H1 (cell line): ENCODE measurements at regions not wholly inside any gene's neighbourhood (a gene's known extent, or its start where the extent isn't known, plus 50 kb on each side); places are given as distances from the start of the nearest gene placed in this dataset.
A peak's percentile ranks its signal among the peaks of the same experiment; 100 is the strongest.

Experiments used
- CTCF ChIA-PET: fragments of 300-600 bp; sonication (Branson Sonifier 250); formaldehyde crosslinking; loops from one replicate; lab custom pipeline; 2021; ENCODE audit not compliant: partially characterized antibody; lab: Charles Lee
- POLR2A ChIA-PET: fragments of 300-600 bp; sonication (Branson Sonifier 250); formaldehyde crosslinking; loops from one replicate; lab custom pipeline; 2021; ENCODE audit warnings: inconsistent platforms; ENCODE audit not compliant: partially characterized antibody; lab: Charles Lee
- DNase-seq, 2 experiments: peaks; one replicate each; pipeline versions ENCODE4 v3.0.0 to v3.0.0-alpha.2; 2010 to 2022; ENCODE audit warnings: low spot score in 2 of 2, low read depth in 1 of 2, mixed read lengths in 1 of 2
- FAIRE-seq: peaks from 2 replicates; lab custom pipeline; 2011; peaks lifted over from hg19 to GRCh38; lab: Jason Lieb, UNC
- H2AFZ ChIP-seq: 2 replicates; pipeline ENCODE4 v1.8.1; 2012; ENCODE audit warnings: low read length, inconsistent platforms
- H2AK5ac ChIP-seq: 2 replicates; pipeline ENCODE4 v1.6.1; 2013; ENCODE audit warnings: low read depth, low read length
- H2BK120ac ChIP-seq: replicated peaks from 2 replicates; pipeline ENCODE3; 2013; ENCODE audit warnings: low read depth, low read length, inconsistent platforms
- H2BK12ac ChIP-seq: 2 replicates; pipeline ENCODE4 v1.6.1; 2013; ENCODE audit warnings: low read depth, low read length
- H2BK15ac ChIP-seq: 2 replicates; pipeline ENCODE4 v1.6.1; 2013; ENCODE audit warnings: low read length
- H2BK20ac ChIP-seq: 2 replicates; pipeline ENCODE4 v1.6.1; 2013; ENCODE audit warnings: low read length
- H2BK5ac ChIP-seq: 2 replicates; pipeline ENCODE4 v1.6.1; 2013; ENCODE audit warnings: low read depth, low read length
- H3K14ac ChIP-seq: 2 replicates; pipeline ENCODE4 v1.6.1; 2013; ENCODE audit warnings: inconsistent platforms; ENCODE audit not compliant: insufficient read length
- H3K18ac ChIP-seq: 2 replicates; pipeline ENCODE4 v1.6.1; 2013; ENCODE audit warnings: low read length; ENCODE audit errors: extremely low read depth
- H3K23ac ChIP-seq: 2 replicates; pipeline ENCODE4 v1.6.1; 2013; ENCODE audit warnings: inconsistent platforms; ENCODE audit not compliant: insufficient read length
- H3K23me2 ChIP-seq: 2 replicates; pipeline ENCODE4 v1.6.1; 2013; ENCODE audit warnings: low read depth, low read length
- H3K27ac ChIP-seq: 2 replicates; pipeline ENCODE4 v1.6.1; 2011; ENCODE audit warnings: low read depth, low read length, inconsistent platforms
- H3K27me3 ChIP-seq, 4 experiments: replicated peaks in 1 of 4; 1 replicate in 1 of 4; 2 replicates in 3 of 4; pipeline versions ENCODE4 v1.6.1 to v1.8.1; 2011 to 2013; ENCODE audit warnings: low read length in 3 of 4, mild to moderate bottlenecking in 3 of 4, inconsistent platforms in 2 of 4, mixed read lengths in 2 of 4, moderate library complexity in 1 of 4; ENCODE audit not compliant: control insufficient read depth in 3 of 4, insufficient read depth in 3 of 4; ENCODE audit errors: extremely low read depth in 1 of 4
- H3K36me3 ChIP-seq, 4 experiments: 2 replicates each; pipeline versions ENCODE4 v1.6.1 to v1.8.1; 2011 to 2013; ENCODE audit warnings: mild to moderate bottlenecking in 4 of 4, low read length in 3 of 4, moderate library complexity in 2 of 4, control low read depth in 1 of 4, inconsistent platforms in 1 of 4; ENCODE audit not compliant: insufficient read depth in 4 of 4, control insufficient read depth in 2 of 4
- H3K4ac ChIP-seq: replicated peaks from 2 replicates; pipeline ENCODE3; 2013; ENCODE audit warnings: low read length, low read depth, mixed read lengths, inconsistent platforms; ENCODE audit not compliant: insufficient read length
- H3K4me1 ChIP-seq, 4 experiments: replicated peaks in 1 of 4; 1 replicate in 1 of 4; 2 replicates in 3 of 4; pipeline versions ENCODE4 v1.6.1 to v1.8.1; 2011 to 2013; ENCODE audit warnings: low read length in 3 of 4, inconsistent platforms in 2 of 4, mixed read lengths in 1 of 4; ENCODE audit not compliant: insufficient read depth in 4 of 4, control insufficient read depth in 3 of 4
- H3K4me2 ChIP-seq, 2 experiments: 2 replicates each; pipeline versions ENCODE4 v1.6.1 to v1.8.1; 2011 to 2013; ENCODE audit warnings: low read depth in 2 of 2, low read length in 2 of 2, control low read depth in 1 of 2, inconsistent platforms in 1 of 2, mild to moderate bottlenecking in 1 of 2; ENCODE audit not compliant: insufficient read depth in 1 of 2
- H3K4me3 ChIP-seq, 4 experiments: fragments of 200-600, 300-600 bp in 1 of 4; sonication (generic), shearing (Covaris generic), sonication (Bioruptor Twin) in 1 of 4; 2 replicates each; pipeline versions ENCODE4 v1.5.1 to v1.8.1; 2011 to 2016; ENCODE audit warnings: low read length in 4 of 4, low read depth in 3 of 4, control low read depth in 2 of 4, inconsistent platforms in 2 of 4, mild to moderate bottlenecking in 2 of 4, mixed read lengths in 1 of 4, moderate library complexity in 1 of 4; ENCODE audit not compliant: insufficient read depth in 2 of 4; ENCODE audit errors: extremely low read depth in 1 of 4
- H3K56ac ChIP-seq: replicated peaks from 2 replicates; pipeline ENCODE3; 2013; ENCODE audit warnings: low read depth, mild to moderate bottlenecking, mixed read lengths, low read length, inconsistent platforms; ENCODE audit not compliant: insufficient read length
- H3K79me1 ChIP-seq: 2 replicates; pipeline ENCODE4 v1.6.1; 2013; ENCODE audit warnings: low read depth, low read length, control low read depth
- H3K79me2 ChIP-seq, 2 experiments: 2 replicates each; pipeline versions ENCODE4 v1.6.1 to v1.8.1; 2012 to 2013; ENCODE audit warnings: low read length in 2 of 2, mild to moderate bottlenecking in 2 of 2, inconsistent platforms in 1 of 2; ENCODE audit not compliant: insufficient read depth in 2 of 2, control insufficient read depth in 1 of 2
- H3K9ac ChIP-seq, 4 experiments: replicated peaks in 1 of 4; 1 replicate in 1 of 4; 2 replicates in 3 of 4; pipeline versions ENCODE4 v1.6.1 to v1.8.1; 2011 to 2013; ENCODE audit warnings: low read depth in 3 of 4, low read length in 3 of 4, control low read depth in 2 of 4, mild to moderate bottlenecking in 2 of 4, moderate library complexity in 2 of 4, inconsistent platforms in 1 of 4; ENCODE audit errors: extremely low read depth in 1 of 4
- H3K9me3 ChIP-seq, 2 experiments: 2 replicates each; pipeline versions ENCODE4 v1.6.1 to v1.8.1; 2012 to 2013; ENCODE audit warnings: mild to moderate bottlenecking in 2 of 2, moderate library complexity in 2 of 2, control low read depth in 1 of 2, inconsistent platforms in 1 of 2, low read depth in 1 of 2, low read length in 1 of 2, mixed read lengths in 1 of 2; ENCODE audit not compliant: insufficient read depth in 2 of 2
- H4K20me1 ChIP-seq, 2 experiments: replicated peaks in 1 of 2; 2 replicates each; pipeline versions ENCODE3 to v1.8.1; 2011 to 2013; ENCODE audit warnings: inconsistent platforms in 2 of 2, low read length in 2 of 2, mild to moderate bottlenecking in 1 of 2; ENCODE audit not compliant: insufficient read depth in 2 of 2, control insufficient read depth in 1 of 2
- H4K5ac ChIP-seq: 2 replicates; pipeline ENCODE4 v1.6.1; 2013; ENCODE audit warnings: low read length, low read depth, mixed read lengths, inconsistent platforms; ENCODE audit not compliant: insufficient read length
- H4K8ac ChIP-seq: 2 replicates; pipeline ENCODE4 v1.8.0; 2013; ENCODE audit warnings: mild to moderate bottlenecking, moderate library complexity, low read length, inconsistent platforms; ENCODE audit not compliant: insufficient read depth; ENCODE audit errors: extremely low read depth
- H4K91ac ChIP-seq: replicated peaks from 2 replicates; pipeline ENCODE3; 2013; ENCODE audit warnings: low read length, mixed read lengths, inconsistent platforms; ENCODE audit not compliant: insufficient read length
- ATF3 ChIP-seq: IDR thresholded peaks from 2 replicates; pipeline ENCODE4 v1.6.1; 2011; ENCODE audit warnings: low read depth, mild to moderate bottlenecking, low read length; ENCODE audit not compliant: insufficient read depth
- E2F6 ChIP-seq: IDR thresholded peaks from 2 replicates; pipeline ENCODE4 v1.6.1; 2012; ENCODE audit warnings: inconsistent platforms
- MAFK ChIP-seq: IDR thresholded peaks from 2 replicates; pipeline ENCODE4 v1.6.1; 2012; ENCODE audit warnings: low read depth, mild to moderate bottlenecking, improper control_type of control experiment, low read length
- POLR2A ChIP-seq, 2 experiments: IDR thresholded peaks; 1 replicate in 1 of 2; 2 replicates in 1 of 2; pipeline ENCODE4 v1.6.1; 2011; ENCODE audit warnings: low read depth in 2 of 2, low read length in 2 of 2, mild to moderate bottlenecking in 2 of 2; ENCODE audit errors: control extremely low read depth in 1 of 2
- POU5F1 ChIP-seq: IDR thresholded peaks from 2 replicates; pipeline ENCODE4 v1.6.1; 2011; ENCODE audit warnings: low read depth, mild to moderate bottlenecking, low read length, moderate library complexity
- SAP30 ChIP-seq: fragments of 300-600 bp; sonication (generic); IDR thresholded peaks from 2 replicates; pipeline ENCODE4 v1.7.1; 2012; ENCODE audit warnings: low read length, moderate library complexity, mild to moderate bottlenecking, inconsistent platforms; ENCODE audit not compliant: insufficient read depth, insufficient replicate concordance
- SIX5 ChIP-seq: IDR thresholded peaks from 2 replicates; pipeline ENCODE4 v1.6.1; 2011; ENCODE audit warnings: mild to moderate bottlenecking, low read depth, low read length
- TAF7 ChIP-seq: optimal IDR thresholded peaks from 2 replicates; pipeline ENCODE3; 2011; ENCODE audit warnings: low read depth, mild to moderate bottlenecking, inconsistent platforms, low read length, moderate library complexity, borderline replicate concordance
- TBP ChIP-seq: IDR thresholded peaks from 2 replicates; pipeline ENCODE4 v1.6.1; 2011; ENCODE audit warnings: low read depth, low read length, improper control_type of control experiment
- USF2 ChIP-seq: IDR thresholded peaks from 2 replicates; pipeline ENCODE4 v1.6.1; 2011; ENCODE audit warnings: low read length, improper control_type of control experiment
- WGBS, 2 experiments: shearing (Covaris generic) in 1 of 2; methylation state at CpG; one replicate each; pipeline versions ENCODE4 v1.1.6 to v1.1.7; 2013 to 2015; ENCODE audit warnings: low lambda C conversion rate in 2 of 2, mixed read lengths in 2 of 2, inconsistent platforms in 1 of 2, low coverage in 1 of 2, missing lambda C conversion rate in 1 of 2; ENCODE audit not compliant: insufficient replicate concordance in 2 of 2, insufficient coverage in 1 of 2, insufficient read length in 1 of 2; ENCODE audit errors: extremely low coverage in 1 of 2, missing lambda C conversion rate in 1 of 2; 5-methylcytosine and 5-hydroxymethylcytosine counted together

GRCh38 chr1:30000266-30000665, 723.1 kb downstream of the MATN1 start:
- POLR2A ChIA-PET = interaction anchor here (1.1 kb wide), 1 partner anchor 9 kb away, joined by 5 read pairs; no protein-coding TSS in a partner anchor
- no peak for FAIRE-seq

More at GRCh38 chr1:30000266-30000665, 723.1 kb downstream of the MATN1 start:
- Histone ChIP-seq H3K27me3 (no peaks in the 10 kb centered on the region), H3K4me2 (no peak overlapping the region), H3K23ac (no peak overlapping the region), H3K36me3 (no peaks in the 10 kb centered on the region), H3K14ac (no peak overlapping the region), H2BK12ac (no peak overlapping the region), H3K56ac (no peak overlapping the region), H4K20me1 (no peaks in the 10 kb centered on the region), H3K4me3 (no peak overlapping the region), H3K4ac (no peak overlapping the region), H2BK120ac (no peak overlapping the region), H2BK20ac (no peak overlapping the region; the same call in 1 of the 2 replicates), H3K9me3 (no peaks in the 10 kb centered on the region), H3K23me2 (no peaks in the 10 kb centered on the region), H2AFZ (no peak overlapping the region), H2AK5ac (0 out of 2 replicates have a peak overlapping the region, but pooled peaks have one; percentile 16), H3K79me1 (no peaks in the 10 kb centered on the region), H4K5ac (no peak overlapping the region), H3K27ac (no peak overlapping the region), H3K79me2 (no peaks in the 10 kb centered on the region), H2BK5ac (0 out of 2 replicates have a peak overlapping the region, but pooled peaks have one; percentile 44), H2BK15ac (peak overlapping the region; percentile 29; the same call in 1 of the 2 replicates), H3K9ac (no peak overlapping the region), H3K4me1 (peaks cover 0 to 21% (median 5%) of the 10 kb centered on the region in 4 experiments; a peak in 5 of 7 replicates), H4K91ac (no peak overlapping the region), H3K18ac (no peak overlapping the region), H4K8ac (no peak overlapping the region)
- DNase-seq = no peak
- WGBS, 2 experiments = 89% methylated on average over 6 of the region's 7 CpGs; no CpG with 5 or more reads in 1 of the 2 experiments
- CTCF ChIA-PET = interaction anchor here (1.0 to 1.3 kb wide), 3 partner anchors 9 to 13 kb away, joined by 3 read pairs; no protein-coding TSS in a partner anchor
- TF ChIP-seq MAFK (no peak), USF2 (no peak), POU5F1 (no peak), TBP (no peak), E2F6 (no peak), SIX5 (no peak), ATF3 (no peak), SAP30 (no peak), TAF7 (no peak), POLR2A (IDR thresholded peaks at IDR 0.05; ENCODE audit: control extremely low read depth in 1 of 2, low read depth in 2 of 2, low read length in 2 of 2) (no peak)
